ENCODE measurements at regions not wholly inside any gene's neighbourhood (a gene's known extent, or its start where the extent isn't known, plus 50 kb on each side); places are given as distances from the start of the nearest gene placed in this dataset.

DNA sequence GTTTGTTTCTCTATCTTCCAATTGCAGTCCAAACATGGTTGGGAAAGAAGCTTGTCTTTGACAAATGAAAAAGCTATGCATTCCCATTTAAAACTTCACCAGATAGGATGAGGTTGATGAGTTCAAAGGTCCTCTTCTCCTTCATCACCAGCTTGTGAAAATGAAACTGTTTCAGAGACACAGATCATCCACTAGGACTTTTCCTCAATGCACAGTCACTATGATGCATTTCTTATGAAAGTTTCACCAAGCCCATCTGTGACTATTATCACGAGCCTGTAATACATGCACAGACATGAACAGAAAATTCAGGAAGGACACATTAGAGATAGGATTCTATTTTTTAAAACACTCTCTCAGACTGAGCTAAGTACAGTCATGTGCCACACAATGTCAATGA is 644.4 kb downstream of the PLCL1 start:
- TF ChIP-seq JUN (IDR thresholded peaks at IDR 0.05; ENCODE audit: borderline replicate concordance, insufficient read depth, insufficient read length, low read depth) (no peak), MYC (IDR thresholded peaks at IDR 0.05; ENCODE audit: low read depth, low read length) (no peak), POLR2AphosphoS5 (IDR thresholded peaks at IDR 0.05; ENCODE audit: insufficient read depth, low read depth, low read length) (no peak), CTCF (IDR thresholded peaks at IDR 0.05; ENCODE audit: extremely low read depth in 1 of 2, insufficient read depth in 1 of 2, low read depth in 1 of 2, low read length in 2 of 2) (no peak), EZH2 (IDR thresholded peaks at IDR 0.05; ENCODE audit: borderline replicate concordance, low read depth, low read length, severe bottlenecking) (no peak), POLR2A (IDR thresholded peaks at IDR 0.05; ENCODE audit: low read depth, low read length) (no peak), FOS (IDR thresholded peaks at IDR 0.05; ENCODE audit: borderline replicate concordance, insufficient read depth, low read length) (no peak)
